DND-41 (cell line): ENCODE measurements at regions not wholly inside any gene's neighbourhood (a gene's known extent, or its start where the extent isn't known, plus 50 kb on each side); places are given as distances from the start of the nearest gene placed in this dataset.

ENCODE experiments used
- ATAC-seq: fragments of 200-7000 bp; cut with Tn5 transposase; 3 replicates; pipeline ENCODE4 v1.9.1; 2021; ENCODE audit warnings: low read depth; ENCODE audit not compliant: insufficient read depth
- DNase-seq: peaks from one replicate; pipeline ENCODE4 v3.0.0-alpha.2; 2020
- H2AFZ ChIP-seq: 2 replicates; pipeline ENCODE4 v1.6.0; 2012; ENCODE audit warnings: low read depth, low read length
- H3K27ac ChIP-seq: 2 replicates; pipeline ENCODE4 v1.5.1; 2012; ENCODE audit warnings: low read length, inconsistent platforms
- H3K27me3 ChIP-seq: fragments of 200-600 bp; sonication (generic); 2 replicates; pipeline ENCODE4 v1.6.0; 2012; ENCODE audit warnings: low read length, mild to moderate bottlenecking, inconsistent platforms; ENCODE audit not compliant: insufficient read depth, poor library complexity
- H3K36me3 ChIP-seq: 2 replicates; pipeline ENCODE4 v1.5.1; 2012; ENCODE audit warnings: low read length, inconsistent platforms; ENCODE audit not compliant: insufficient read depth
- H3K4me1 ChIP-seq: 2 replicates; pipeline ENCODE4 v1.5.1; 2012; ENCODE audit warnings: mild to moderate bottlenecking, low read length; ENCODE audit not compliant: insufficient read depth
- H3K4me2 ChIP-seq: 2 replicates; pipeline ENCODE4 v1.6.0; 2012; ENCODE audit warnings: mild to moderate bottlenecking, moderate library complexity, low read length, inconsistent platforms; ENCODE audit not compliant: insufficient read depth
- H3K4me3 ChIP-seq, 2 experiments: fragments of 200-600 bp in 1 of 2; shearing (Covaris generic) in 1 of 2; 2 replicates each; pipeline ENCODE4 v1.5.1; 2012 to 2016; ENCODE audit warnings: inconsistent platforms in 2 of 2, low read length in 2 of 2, mild to moderate bottlenecking in 2 of 2, low read depth in 1 of 2, moderate library complexity in 1 of 2
- H3K79me2 ChIP-seq: 2 replicates; pipeline ENCODE4 v1.6.0; 2012; ENCODE audit warnings: low read length, inconsistent platforms; ENCODE audit not compliant: insufficient read depth
- H3K9ac ChIP-seq: 2 replicates; pipeline ENCODE4 v1.6.0; 2012; ENCODE audit warnings: low read depth, mild to moderate bottlenecking, inconsistent platforms, low read length, moderate library complexity
- H3K9me3 ChIP-seq: 2 replicates; pipeline ENCODE4 v1.5.1; 2012; ENCODE audit warnings: low read length, moderate library complexity, mild to moderate bottlenecking, inconsistent platforms; ENCODE audit not compliant: insufficient read depth, severe bottlenecking
- H4K20me1 ChIP-seq: 2 replicates; pipeline ENCODE4 v1.6.0; 2012; ENCODE audit warnings: low read length; ENCODE audit not compliant: insufficient read depth
- EZH2 ChIP-seq: IDR thresholded peaks from 3 replicates; pipeline ENCODE4 v1.6.1; 2012; ENCODE audit warnings: borderline replicate concordance, low read depth, mild to moderate bottlenecking, moderate library complexity, low read length, inconsistent platforms; ENCODE audit not compliant: severe bottlenecking
- TF ChIP-seq, protein P1 (sequence below): IDR thresholded peaks from 2 replicates; pipeline ENCODE4 v1.5.1; 2012; ENCODE audit warnings: borderline replicate concordance, low read length, moderate library complexity, mild to moderate bottlenecking; ENCODE audit not compliant: poor library complexity, severe bottlenecking; ENCODE audit errors: extremely low read depth

DNA sequence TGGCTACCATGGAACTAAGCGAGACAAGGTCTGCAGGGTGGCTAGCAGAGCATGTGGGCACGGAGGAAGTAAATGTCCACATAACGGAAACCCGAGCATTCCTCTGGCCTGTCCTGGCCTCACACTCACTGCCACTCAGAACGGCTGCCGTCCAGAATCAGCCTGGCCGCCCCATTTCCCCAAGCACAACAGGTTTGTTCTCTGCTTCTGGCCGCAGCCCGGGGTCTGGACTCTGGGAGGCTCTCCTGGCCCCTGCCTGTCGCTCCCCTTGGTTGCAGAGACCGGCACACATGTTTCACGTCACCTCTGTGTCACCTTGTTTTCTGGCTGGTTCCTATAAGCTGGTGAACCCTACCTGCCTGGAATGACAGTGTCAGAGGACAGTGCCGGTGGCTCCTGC is 69.3 kb downstream of the GLI2 start:
- H3K27ac ChIP-seq: no peak overlapping the region
- no peaks in the 10 kb centered on the region for H3K79me2 ChIP-seq
- H3K9ac ChIP-seq: no peak overlapping the region
- TF ChIP-seq, protein P1, sequence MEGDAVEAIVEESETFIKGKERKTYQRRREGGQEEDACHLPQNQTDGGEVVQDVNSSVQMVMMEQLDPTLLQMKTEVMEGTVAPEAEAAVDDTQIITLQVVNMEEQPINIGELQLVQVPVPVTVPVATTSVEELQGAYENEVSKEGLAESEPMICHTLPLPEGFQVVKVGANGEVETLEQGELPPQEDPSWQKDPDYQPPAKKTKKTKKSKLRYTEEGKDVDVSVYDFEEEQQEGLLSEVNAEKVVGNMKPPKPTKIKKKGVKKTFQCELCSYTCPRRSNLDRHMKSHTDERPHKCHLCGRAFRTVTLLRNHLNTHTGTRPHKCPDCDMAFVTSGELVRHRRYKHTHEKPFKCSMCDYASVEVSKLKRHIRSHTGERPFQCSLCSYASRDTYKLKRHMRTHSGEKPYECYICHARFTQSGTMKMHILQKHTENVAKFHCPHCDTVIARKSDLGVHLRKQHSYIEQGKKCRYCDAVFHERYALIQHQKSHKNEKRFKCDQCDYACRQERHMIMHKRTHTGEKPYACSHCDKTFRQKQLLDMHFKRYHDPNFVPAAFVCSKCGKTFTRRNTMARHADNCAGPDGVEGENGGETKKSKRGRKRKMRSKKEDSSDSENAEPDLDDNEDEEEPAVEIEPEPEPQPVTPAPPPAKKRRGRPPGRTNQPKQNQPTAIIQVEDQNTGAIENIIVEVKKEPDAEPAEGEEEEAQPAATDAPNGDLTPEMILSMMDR: no peak
- no peak for TF ChIP-seq EZH2
- ATAC-seq: no peak
- no peaks in the 10 kb centered on the region for H3K4me1 ChIP-seq
- no peak overlapping the region for H2AFZ ChIP-seq
- no peaks in the 10 kb centered on the region for H3K27me3 ChIP-seq
- no peak overlapping the region for H3K4me2 ChIP-seq
- no peak for DNase-seq
- H3K36me3 ChIP-seq: no peaks in the 10 kb centered on the region
- no peaks in the 10 kb centered on the region for H4K20me1 ChIP-seq
- no peak overlapping the region for H3K4me3 ChIP-seq
- no peaks in the 10 kb centered on the region for H3K9me3 ChIP-seq

DNA sequence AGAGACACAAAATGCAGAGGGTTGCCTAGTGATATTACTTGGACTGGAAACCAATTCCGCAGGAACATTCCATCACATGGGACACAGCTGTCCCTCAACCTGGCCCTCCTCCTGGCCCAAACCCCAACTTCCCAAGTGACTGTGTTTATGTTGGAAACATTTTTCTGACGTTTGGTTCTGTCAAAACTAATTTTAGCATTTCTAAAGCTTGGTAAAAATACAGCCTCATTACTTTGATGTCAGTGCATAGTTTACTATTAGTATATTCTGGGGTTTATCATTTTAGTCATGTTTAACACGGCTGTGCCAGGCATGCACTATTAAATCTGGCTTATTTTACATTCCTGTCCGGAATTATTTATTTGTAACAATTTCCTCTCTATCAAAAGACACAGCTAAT is 69.9 kb downstream of the GLI2 start:
- DNase-seq (no peak), ATAC-seq (no peak)
- H3K4me2 ChIP-seq: no peak overlapping the region
- no peaks in the 10 kb centered on the region for H3K36me3 ChIP-seq
- TF ChIP-seq, protein P1: no peak
- no peak for TF ChIP-seq EZH2
- no peak overlapping the region for H3K9ac ChIP-seq
- H3K4me3 ChIP-seq: no peak overlapping the region
- no peak overlapping the region for H3K27ac ChIP-seq
- H3K79me2 ChIP-seq: no peaks in the 10 kb centered on the region
- H2AFZ ChIP-seq: no peak overlapping the region
- no peaks in the 10 kb centered on the region for H3K27me3 ChIP-seq
- H3K4me1 ChIP-seq: no peaks in the 10 kb centered on the region
- no peaks in the 10 kb centered on the region for H3K9me3 ChIP-seq
- H4K20me1 ChIP-seq: no peaks in the 10 kb centered on the region

DNA sequence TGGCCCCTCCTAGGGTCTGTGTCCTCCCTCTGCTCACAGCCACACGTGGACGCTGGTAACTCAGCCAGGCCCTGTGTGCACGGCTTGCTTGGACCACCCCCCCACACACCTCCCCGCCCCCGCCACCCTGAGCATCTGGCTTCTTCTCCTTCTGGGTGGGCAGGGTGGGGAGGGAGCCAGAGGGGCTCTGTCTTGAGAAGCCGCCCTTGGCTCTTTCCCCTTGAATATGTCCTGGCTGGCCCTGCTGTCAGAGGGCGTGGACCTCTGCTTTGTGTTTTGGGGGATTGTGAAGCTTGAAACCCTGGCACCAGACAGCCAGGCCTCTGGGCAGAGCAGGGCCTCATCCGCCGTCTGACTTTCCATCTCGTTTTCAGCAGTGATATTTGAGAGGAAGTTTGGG is 72.1 kb downstream of the GLI2 start:
- Histone ChIP-seq H3K4me2 (no peak overlapping the region), H3K36me3 (no peaks in the 10 kb centered on the region), H3K4me3 (no peak overlapping the region), H3K79me2 (no peaks in the 10 kb centered on the region), H4K20me1 (no peaks in the 10 kb centered on the region), H3K27ac (no peak overlapping the region), H2AFZ (no peak overlapping the region), H3K27me3 (no peaks in the 10 kb centered on the region), H3K9ac (no peak overlapping the region), H3K9me3 (no peaks in the 10 kb centered on the region), H3K4me1 (no peaks in the 10 kb centered on the region)
- ATAC-seq (no peak), DNase-seq (no peak)
- TF ChIP-seq, protein P1: no peak
- TF ChIP-seq EZH2: no peak

DNA sequence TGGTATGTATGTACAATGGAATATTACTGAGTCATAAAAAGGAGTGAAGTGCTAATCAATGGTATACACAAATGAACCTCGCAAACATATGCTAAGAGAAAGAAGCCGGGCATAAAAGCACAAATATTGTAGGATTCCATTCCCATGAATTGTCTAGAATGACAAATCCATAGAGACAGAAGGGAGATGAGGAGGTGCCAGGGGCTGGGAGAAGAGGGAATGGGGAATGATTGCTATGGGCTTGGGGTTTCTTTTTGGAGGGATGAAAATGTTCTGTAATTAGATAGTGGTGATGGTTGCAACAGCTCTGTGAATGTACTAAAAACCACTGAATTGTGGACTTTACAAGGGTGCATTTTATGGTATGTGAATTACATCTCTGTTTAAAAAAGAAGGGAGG is 73.5 kb downstream of the GLI2 start:
- Histone ChIP-seq H4K20me1 (no peaks in the 10 kb centered on the region), H3K4me2 (no peak overlapping the region), H3K27me3 (no peaks in the 10 kb centered on the region), H3K9me3 (no peaks in the 10 kb centered on the region), H3K79me2 (no peaks in the 10 kb centered on the region), H3K4me3 (no peak overlapping the region), H3K36me3 (no peaks in the 10 kb centered on the region), H3K4me1 (no peaks in the 10 kb centered on the region), H3K27ac (no peak overlapping the region), H3K9ac (no peak overlapping the region), H2AFZ (no peak overlapping the region)
- ATAC-seq (no peak), DNase-seq (no peak)
- TF ChIP-seq, protein P1: no peak
- no peak for TF ChIP-seq EZH2
